Spinal cord (tissue), 9 donors: ENCODE measurements at regions not wholly inside any gene's neighbourhood (a gene's known extent, or its start where the extent isn't known, plus 50 kb on each side); places are given as distances from the start of the nearest gene placed in this dataset.

Experiments used
- DNase-seq, 6 donors: peaks; one replicate each; pipeline versions ENCODE4 v3.0.0 to v3.0.0-alpha.2; 2013 to 2015; ENCODE audit warnings: low spot score in 6 of 6, low read depth in 4 of 6
- H3K27ac ChIP-seq: one replicate; pipeline ENCODE4 v1.5.1; 2013; ENCODE audit warnings: low read depth, low read length, control low read depth
- H3K27me3 ChIP-seq: one replicate; pipeline ENCODE4 v1.6.1; 2013; ENCODE audit warnings: low read length; ENCODE audit not compliant: control insufficient read depth, insufficient read depth
- H3K36me3 ChIP-seq: one replicate; pipeline ENCODE4 v1.6.1; 2013; ENCODE audit warnings: low read length; ENCODE audit not compliant: control insufficient read depth, insufficient read depth
- H3K4me1 ChIP-seq: one replicate; pipeline ENCODE4 v1.6.1; 2013; ENCODE audit warnings: low read length; ENCODE audit not compliant: control insufficient read depth, insufficient read depth
- H3K4me3 ChIP-seq: one replicate; pipeline ENCODE4 v1.5.1; 2013; ENCODE audit warnings: low read depth, low read length, control low read depth
- H3K9me3 ChIP-seq: one replicate; pipeline ENCODE4 v1.6.1; 2013; ENCODE audit warnings: low read length; ENCODE audit not compliant: control insufficient read depth, insufficient read depth
- WGBS: methylation state at CpG from one replicate; pipeline ENCODE4 v1.1.5; 2013; ENCODE audit warnings: missing lambda C conversion rate; ENCODE audit not compliant: insufficient coverage; 5-methylcytosine and 5-hydroxymethylcytosine counted together
- donor health status: healthy.

DNA sequence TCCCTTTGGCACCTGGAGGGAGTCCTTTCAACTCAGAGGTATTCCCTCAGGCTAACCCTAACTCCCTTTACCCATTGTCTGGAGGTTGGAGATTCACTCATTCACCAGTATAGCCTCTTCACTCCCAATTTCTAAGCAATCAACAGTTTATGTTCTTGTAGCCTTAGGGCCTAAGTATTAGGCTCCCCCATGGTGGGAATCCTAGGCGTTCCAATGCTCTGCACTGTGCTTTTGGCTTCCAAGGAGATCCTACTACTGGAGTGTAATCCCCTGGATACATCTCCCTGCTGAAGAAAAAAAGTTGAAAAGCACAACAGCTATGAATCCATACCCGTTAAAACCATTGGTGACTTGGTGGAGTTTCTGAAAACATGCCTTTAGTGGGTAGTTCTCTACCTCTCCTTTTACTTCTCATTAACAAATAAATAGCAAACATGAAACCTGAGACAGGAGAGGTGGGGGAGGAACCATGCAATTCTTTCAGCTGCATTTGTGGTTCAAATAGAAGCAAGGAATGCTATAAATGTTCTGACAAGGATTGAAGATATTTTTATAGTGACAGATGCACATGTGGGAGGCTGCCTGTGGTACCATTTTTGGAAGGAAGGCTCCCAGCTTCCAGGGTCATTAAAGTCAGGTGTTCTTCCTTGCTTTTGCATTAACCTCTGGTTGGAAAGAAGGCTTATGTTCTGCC, 397.1 kb downstream of the DMAC1 start:
- DNase-seq = no peak
- Histone ChIP-seq H3K9me3 (no peaks in the 10 kb centered on the region), H3K27me3 (no peaks in the 10 kb centered on the region), H3K36me3 (no peaks in the 10 kb centered on the region), H3K4me3 (no peak overlapping the region), H3K4me1 (peaks cover 5% of the 10 kb centered on the region), H3K27ac (no peak overlapping the region)
- WGBS = no CpG with 5 or more reads among the region's 2 CpGs

DNA sequence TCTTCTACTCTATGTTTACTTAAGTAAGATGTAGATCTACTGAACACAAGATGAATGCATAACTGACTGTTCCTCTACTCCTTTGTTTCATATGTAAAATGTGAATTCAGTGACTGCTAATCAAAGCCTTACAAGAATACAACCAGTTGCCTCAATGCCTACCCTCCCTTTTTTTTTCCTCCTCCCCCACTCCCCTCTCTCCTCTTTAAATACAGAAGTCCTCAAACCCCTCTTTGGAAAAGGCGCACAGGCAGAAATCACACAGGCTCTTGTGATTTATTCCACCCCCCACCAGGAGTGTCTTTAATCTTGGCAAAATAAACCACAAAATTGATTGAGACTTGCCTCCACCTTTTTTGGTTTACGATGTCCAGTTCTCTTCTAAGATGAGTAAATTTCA, 398.5 kb downstream of the DMAC1 start:
- Histone ChIP-seq H3K36me3 (no peaks in the 10 kb centered on the region), H3K9me3 (no peaks in the 10 kb centered on the region), H3K27ac (no peak overlapping the region), H3K4me1 (peaks cover 5% of the 10 kb centered on the region), H3K4me3 (no peak overlapping the region), H3K27me3 (no peaks in the 10 kb centered on the region)
- 86% methylated on average over 2 of the region's 2 CpGs for WGBS
- DNase-seq = peak in 1 of 6 donors; percentile 47

DNA sequence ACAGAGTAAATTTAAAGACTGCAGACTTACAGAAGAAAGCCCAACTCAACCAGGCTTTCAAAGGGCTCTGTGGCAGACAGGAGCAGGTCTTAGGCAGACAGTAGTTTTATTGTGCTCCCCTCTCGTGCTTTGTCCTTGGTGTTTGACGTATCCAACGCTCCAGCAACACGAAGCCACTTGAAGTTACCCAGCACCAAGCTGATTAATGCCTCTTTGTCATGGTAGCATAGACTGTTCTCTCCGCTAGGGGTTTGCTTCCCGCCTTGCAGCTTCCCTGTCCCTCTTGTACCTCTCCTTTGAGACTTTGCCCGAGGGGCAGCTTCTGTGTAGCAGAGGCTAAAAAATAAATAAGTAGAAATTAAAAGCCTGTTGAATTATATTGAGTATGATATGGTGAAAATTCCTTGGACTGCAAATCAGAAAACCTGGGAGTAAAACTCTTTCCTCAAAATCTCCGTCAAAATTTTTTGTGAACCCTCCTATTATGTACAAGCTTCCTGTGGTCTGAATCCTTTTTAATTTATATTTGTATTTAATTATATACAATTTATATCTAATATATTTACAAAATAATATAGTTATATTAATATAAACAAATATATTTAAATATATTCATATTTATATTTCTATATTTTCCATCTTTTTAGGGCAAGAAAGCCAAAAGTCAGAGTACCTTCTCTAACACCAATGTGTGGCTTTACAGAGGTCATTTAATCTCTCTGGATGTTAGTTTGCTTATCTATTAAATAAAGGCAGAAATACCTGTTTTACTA, 405.4 kb downstream of the DMAC1 start:
- peak in 3 of 6 donors; percentile 19 to 69 (median 29) for DNase-seq
- H3K27me3 ChIP-seq = no peaks in the 10 kb centered on the region
- H3K27ac ChIP-seq = no peak overlapping the region
- no peaks in the 10 kb centered on the region for H3K36me3 ChIP-seq
- no peaks in the 10 kb centered on the region for H3K4me1 ChIP-seq
- no peaks in the 10 kb centered on the region for H3K9me3 ChIP-seq
- no peak overlapping the region for H3K4me3 ChIP-seq
- WGBS = 22% methylated on average over 4 of the region's 8 CpGs

DNA sequence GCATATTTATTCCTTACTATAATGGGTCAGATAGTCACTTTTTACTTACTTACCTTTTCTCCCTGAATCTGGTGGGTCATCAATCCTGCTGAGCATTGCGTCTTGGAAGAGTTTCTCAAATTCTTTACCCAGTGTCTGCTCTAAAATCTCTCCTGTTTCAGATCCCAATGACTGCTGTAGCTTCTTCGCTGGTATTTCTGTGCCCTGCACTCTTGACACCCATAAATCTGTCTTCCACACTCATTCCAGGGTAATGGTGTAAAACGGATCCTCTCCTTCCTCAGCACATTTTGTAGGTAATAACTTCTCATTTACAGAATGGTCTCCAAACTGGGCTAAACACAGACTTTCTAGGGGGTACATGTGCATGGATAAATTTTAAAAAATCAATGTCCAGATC, 407.4 kb downstream of the DMAC1 start:
- Histone ChIP-seq H3K27me3 (no peaks in the 10 kb centered on the region), H3K9me3 (no peaks in the 10 kb centered on the region), H3K27ac (no peak overlapping the region), H3K36me3 (no peaks in the 10 kb centered on the region), H3K4me1 (peaks cover 4% of the 10 kb centered on the region), H3K4me3 (no peak overlapping the region)
- WGBS = 49% methylated on average over 2 of the region's 3 CpGs
- peak in 1 of 6 donors; percentile 61 for DNase-seq

DNA sequence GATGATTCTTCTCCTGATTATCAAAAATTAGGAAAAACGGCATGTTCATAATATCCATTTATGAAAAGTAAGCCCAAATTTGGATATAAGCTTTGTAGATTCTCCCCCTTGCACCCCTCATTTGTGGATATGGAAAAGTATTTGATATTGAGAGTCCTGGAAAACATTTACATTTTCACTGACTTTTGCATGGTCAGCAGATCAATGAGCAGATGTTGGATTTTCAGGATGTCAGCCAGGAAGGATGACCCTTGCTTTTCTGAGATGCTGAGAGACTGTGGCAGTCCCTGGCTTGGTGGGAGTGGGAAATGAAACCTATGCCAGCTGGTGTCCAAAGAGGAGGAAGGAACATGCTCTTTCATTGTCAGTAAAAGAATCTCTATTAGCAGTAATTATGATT, 410.8 kb downstream of the DMAC1 start:
- H3K36me3 ChIP-seq = no peaks in the 10 kb centered on the region
- no peaks in the 10 kb centered on the region for H3K9me3 ChIP-seq
- H3K4me1 ChIP-seq = peaks cover 4% of the 10 kb centered on the region
- H3K27me3 ChIP-seq = no peaks in the 10 kb centered on the region
- no peak overlapping the region for H3K4me3 ChIP-seq
- no peak for DNase-seq
- no CpG with 5 or more reads among the region's 1 CpG for WGBS
- no peak overlapping the region for H3K27ac ChIP-seq

DNA sequence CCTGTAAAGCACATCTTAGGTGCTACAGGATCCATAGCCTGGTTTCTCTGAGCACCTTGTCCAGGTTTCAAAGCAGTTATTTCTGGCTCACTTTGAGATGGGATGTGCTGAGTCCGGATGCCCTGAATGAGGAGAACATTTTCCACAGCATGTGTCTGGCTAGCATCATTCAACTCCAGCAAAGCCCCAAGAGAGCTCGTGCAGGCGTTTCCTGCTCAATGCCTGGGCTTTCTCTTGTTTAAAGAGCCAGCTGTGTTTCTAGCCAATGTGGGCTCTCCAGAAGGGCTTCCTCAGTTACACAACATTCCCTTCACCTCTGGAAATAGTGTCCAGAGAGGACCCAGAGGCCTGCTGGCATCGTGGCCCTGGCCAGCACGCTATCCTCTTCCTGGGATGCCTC, 411.7 kb downstream of the DMAC1 start:
- Histone ChIP-seq H3K9me3 (no peaks in the 10 kb centered on the region), H3K4me1 (peaks cover 4% of the 10 kb centered on the region), H3K36me3 (no peaks in the 10 kb centered on the region), H3K27me3 (no peaks in the 10 kb centered on the region), H3K27ac (no peak overlapping the region), H3K4me3 (no peak overlapping the region)
- 48% methylated on average over 3 of the region's 5 CpGs for WGBS
- DNase-seq = no peak

DNA sequence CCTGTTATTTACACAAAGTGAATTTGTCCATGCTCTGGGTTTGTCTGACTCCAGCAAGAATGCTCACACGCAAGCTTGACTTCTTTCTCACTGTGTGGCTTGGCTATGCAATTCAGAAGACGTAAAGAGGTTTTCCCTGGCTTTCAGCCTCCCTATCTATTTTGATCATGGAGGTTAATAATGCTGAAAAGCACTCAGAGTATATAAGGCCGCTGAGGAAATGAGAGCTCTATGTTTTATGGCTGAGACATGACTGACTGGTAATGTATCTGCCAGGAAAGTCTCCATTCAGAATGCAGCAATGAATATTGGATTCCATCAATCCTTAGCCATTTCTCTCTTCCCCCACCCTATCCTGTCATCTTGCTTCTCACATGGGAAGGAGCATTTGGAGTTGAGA, 417.3 kb downstream of the DMAC1 start:
- no peaks in the 10 kb centered on the region for H3K9me3 ChIP-seq
- no peaks in the 10 kb centered on the region for H3K4me1 ChIP-seq
- no peaks in the 10 kb centered on the region for H3K36me3 ChIP-seq
- no peak overlapping the region for H3K4me3 ChIP-seq
- DNase-seq = peak in 1 of 6 donors; percentile 82
- no peak overlapping the region for H3K27ac ChIP-seq
- 92% methylated on average over 2 of the region's 3 CpGs for WGBS
- no peaks in the 10 kb centered on the region for H3K27me3 ChIP-seq

DNA sequence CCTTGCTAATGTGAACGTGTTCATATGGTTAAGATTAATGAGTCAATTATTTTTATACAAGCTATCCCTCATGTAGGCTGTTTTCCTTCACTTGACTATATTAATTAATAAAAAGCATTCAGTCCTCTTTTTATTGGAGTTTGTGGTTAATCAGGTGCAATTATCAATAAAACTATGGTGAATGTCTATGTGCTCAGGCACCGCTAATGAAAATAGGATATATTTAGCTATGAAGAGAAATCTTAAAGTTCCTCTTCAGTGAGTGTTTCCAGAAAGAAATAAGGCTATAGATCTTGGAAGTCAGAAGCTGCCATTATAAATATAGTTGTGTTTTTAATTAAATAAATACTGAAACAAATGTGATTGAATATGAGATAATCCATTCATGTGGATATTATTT, 422.1 kb downstream of the DMAC1 start:
- Histone ChIP-seq H3K4me1 (no peaks in the 10 kb centered on the region), H3K27me3 (no peaks in the 10 kb centered on the region), H3K4me3 (no peak overlapping the region), H3K9me3 (peaks cover 3% of the 10 kb centered on the region), H3K27ac (no peak overlapping the region), H3K36me3 (no peaks in the 10 kb centered on the region)
- DNase-seq = peak in 1 of 6 donors; percentile 30
- WGBS = no CpG with 5 or more reads among the region's 2 CpGs

DNA sequence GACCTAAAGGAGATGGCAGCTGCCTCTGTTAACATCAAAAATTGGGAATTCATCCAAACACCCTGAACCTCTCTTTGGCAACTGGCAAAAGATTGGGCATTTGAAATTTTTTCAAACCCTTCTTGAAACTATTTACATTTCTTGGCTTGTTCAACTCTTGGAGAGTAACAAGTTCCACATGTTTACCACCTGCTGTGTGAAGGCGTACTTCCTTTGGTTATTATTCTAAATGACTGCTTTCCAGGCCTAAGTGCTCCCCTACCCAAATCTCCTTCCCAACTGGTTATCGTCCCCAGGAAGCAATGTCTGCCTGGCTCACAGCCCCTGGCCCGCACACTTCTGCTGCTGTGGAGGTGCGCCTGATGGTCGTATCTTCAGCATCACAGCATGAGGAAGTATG, 422.7 kb downstream of the DMAC1 start:
- H3K4me3 ChIP-seq = no peak overlapping the region
- 84% methylated on average over 4 of the region's 5 CpGs for WGBS
- no peak overlapping the region for H3K27ac ChIP-seq
- no peaks in the 10 kb centered on the region for H3K36me3 ChIP-seq
- H3K9me3 ChIP-seq = peaks cover 3% of the 10 kb centered on the region
- no peaks in the 10 kb centered on the region for H3K27me3 ChIP-seq
- no peak for DNase-seq
- H3K4me1 ChIP-seq = no peaks in the 10 kb centered on the region

DNA sequence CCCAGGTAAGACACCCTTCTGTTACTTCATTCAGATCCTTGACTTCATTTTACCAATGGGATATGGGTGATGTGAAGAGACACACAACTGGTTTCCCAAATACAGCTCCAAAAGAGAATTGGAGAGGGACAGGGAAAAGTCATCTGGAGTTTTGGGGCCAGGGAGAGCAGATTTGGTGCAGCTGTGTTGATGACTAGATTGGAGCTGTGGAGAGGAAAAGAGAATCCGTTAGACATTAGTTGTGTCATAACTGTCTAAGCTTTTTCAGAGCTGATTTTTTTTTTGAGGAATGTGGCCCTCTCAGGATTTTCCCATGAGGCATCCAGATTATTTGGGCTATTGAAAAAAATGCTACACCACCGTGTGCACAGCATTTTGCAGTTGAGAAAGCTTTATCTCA, 423.4 kb downstream of the DMAC1 start:
- H3K9me3 ChIP-seq = peaks cover 3% of the 10 kb centered on the region
- no peaks in the 10 kb centered on the region for H3K27me3 ChIP-seq
- H3K4me1 ChIP-seq = no peaks in the 10 kb centered on the region
- H3K4me3 ChIP-seq = no peak overlapping the region
- no peak overlapping the region for H3K27ac ChIP-seq
- H3K36me3 ChIP-seq = no peaks in the 10 kb centered on the region
- no peak for DNase-seq
- WGBS = 86% methylated on average over 1 of the region's 2 CpGs
